CD4-positive, CD25-positive, alpha-beta regulatory T cell (primary cell): ENCODE measurements at regions not wholly inside any gene's neighbourhood (a gene's known extent, or its start where the extent isn't known, plus 50 kb on each side); places are given as distances from the start of the nearest gene placed in this dataset.

ENCODE experiments used
- ATAC-seq, 2 donors: fragments of 150-1000 bp; cut with Tn5 transposase; one replicate each; pipeline ENCODE4 v1.10.0; 2021; ENCODE audit warnings: low read depth in 2 of 2, moderate number of reproducible peaks in 2 of 2, moderate library complexity in 1 of 2
- DNase-seq, 3 donors: peaks; one replicate each; pipeline versions ENCODE4 v3.0.0 to v3.0.0-alpha.2; 2012 to 2022; ENCODE audit warnings: mixed read lengths in 1 of 3
- H3K27ac ChIP-seq: one replicate; pipeline ENCODE4 v1.7.0; 2013; ENCODE audit warnings: mild to moderate bottlenecking, low read length; ENCODE audit not compliant: insufficient read depth, poor library complexity, severe bottlenecking
- H3K27me3 ChIP-seq: one replicate; pipeline ENCODE4 v1.7.0; 2013; ENCODE audit warnings: low read length; ENCODE audit not compliant: control insufficient read depth, insufficient read depth
- H3K36me3 ChIP-seq: one replicate; pipeline ENCODE4 v1.7.0; 2013; ENCODE audit warnings: mild to moderate bottlenecking, low read length, moderate library complexity; ENCODE audit not compliant: control insufficient read depth, insufficient read depth
- H3K4me1 ChIP-seq: 2 replicates; pipeline ENCODE4 v1.7.0; 2013; ENCODE audit warnings: mild to moderate bottlenecking, low read length; ENCODE audit not compliant: insufficient read depth, control insufficient read depth, poor library complexity, severe bottlenecking
- H3K4me3 ChIP-seq: one replicate; pipeline ENCODE4 v1.7.0; 2013; ENCODE audit warnings: low read depth, mild to moderate bottlenecking, low read length, moderate library complexity
- H3K9me3 ChIP-seq, 2 experiments: 1 replicate in 1 of 2; 2 replicates in 1 of 2; pipeline ENCODE4 v1.7.0; 2013; ENCODE audit warnings: low read length in 2 of 2, mild to moderate bottlenecking in 1 of 2, moderate library complexity in 1 of 2; ENCODE audit not compliant: control insufficient read depth in 2 of 2
- H3K27ac Mint-ChIP-seq, 3 donors: one replicate each; pipeline ENCODE4 v1.8.0; 2020 to 2022; ENCODE audit warnings: mild to moderate bottlenecking in 3 of 3, mixed read lengths in 3 of 3, moderate library complexity in 2 of 3
- H3K27me3 Mint-ChIP-seq: one replicate; pipeline ENCODE4 v1.8.0; 2022; ENCODE audit warnings: mild to moderate bottlenecking, mixed read lengths
- H3K36me3 Mint-ChIP-seq: one replicate; pipeline ENCODE4 v1.8.0; 2020; ENCODE audit warnings: mixed read lengths
- H3K4me1 Mint-ChIP-seq, 4 donors: one replicate each; pipeline ENCODE4 v1.8.0; 2020 to 2022; ENCODE audit warnings: mixed read lengths in 4 of 4, mild to moderate bottlenecking in 1 of 4
- H3K4me3 Mint-ChIP-seq, 4 donors: one replicate each; pipeline ENCODE4 v1.8.0; 2020 to 2022; ENCODE audit warnings: mild to moderate bottlenecking in 4 of 4, mixed read lengths in 4 of 4, moderate library complexity in 3 of 4
- H3K9me3 Mint-ChIP-seq, 7 donors: one replicate each; pipeline ENCODE4 v1.8.0; 2020 to 2022; ENCODE audit warnings: mixed read lengths in 7 of 7, mild to moderate bottlenecking in 3 of 7, moderate library complexity in 2 of 7

- Histone ChIP-seq H3K27ac (no peak overlapping the region), H3K4me1 (no peaks in the 10 kb centered on the region), H3K9me3 (peaks cover 3 to 9% of the 10 kb centered on the region in 2 experiments), H3K4me3 (no peak overlapping the region), H3K36me3 (no peaks in the 10 kb centered on the region), H3K27me3 (no peaks in the 10 kb centered on the region)
- ATAC-seq (no peak), DNase-seq (no peak)
- peaks cover 9 to 24% (median 15%) of the 10 kb centered on the region in 7 donors for H3K9me3 Mint-ChIP-seq
- no peak overlapping the region for H3K4me3 Mint-ChIP-seq
- no peaks in the 10 kb centered on the region for H3K27me3 Mint-ChIP-seq
- H3K27ac Mint-ChIP-seq, result no peak overlapping the region
- no peaks in the 10 kb centered on the region for H3K36me3 Mint-ChIP-seq
- H3K4me1 Mint-ChIP-seq, result peaks cover 0 to 11% (median 6%) of the 10 kb centered on the region in 4 donors
These were observed 180.9 kb downstream of the SMIM20 start for GRCh38 chr4:26094911-26095310.

- Mint-ChIP-seq H3K27me3 (no peaks in the 10 kb centered on the region), H3K9me3 (peaks cover 0 to 21% (median 9%) of the 10 kb centered on the region in 7 donors), H3K27ac (no peak overlapping the region), H3K4me1 (no peaks in the 10 kb centered on the region), H3K4me3 (no peak overlapping the region), H3K36me3 (no peaks in the 10 kb centered on the region)
- Histone ChIP-seq H3K36me3 (no peaks in the 10 kb centered on the region), H3K4me3 (no peak overlapping the region), H3K9me3 (no peaks in the 10 kb centered on the region), H3K27ac (no peak overlapping the region), H3K4me1 (no peaks in the 10 kb centered on the region), H3K27me3 (no peaks in the 10 kb centered on the region)
- ATAC-seq, result no peak
- no peak for DNase-seq
These were observed 185.9 kb downstream of the SMIM20 start for GRCh38 chr4:26099967-26100366.

DNA sequence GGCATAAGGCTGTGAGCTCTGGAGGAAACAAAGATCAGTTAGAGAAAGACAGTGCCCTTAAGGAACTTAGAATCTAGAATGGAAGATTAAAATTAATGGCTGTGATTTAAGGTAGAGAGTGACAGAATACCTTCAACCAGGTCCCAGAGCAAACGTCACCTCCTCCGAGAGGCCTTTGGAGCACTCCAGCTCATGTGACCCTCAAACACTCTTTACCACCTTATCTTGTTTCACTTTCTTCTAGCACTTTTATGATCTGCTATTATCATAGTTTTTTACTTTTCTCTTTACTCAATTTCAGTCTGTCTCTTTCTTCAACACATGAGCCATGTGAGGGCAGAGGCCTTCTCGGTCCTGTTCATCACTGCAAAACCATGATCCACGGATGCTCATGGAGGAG, 187.0 kb downstream of the SMIM20 start:
- Histone ChIP-seq H3K36me3 (no peaks in the 10 kb centered on the region), H3K27me3 (no peaks in the 10 kb centered on the region), H3K4me1 (no peaks in the 10 kb centered on the region), H3K27ac (no peak overlapping the region), H3K4me3 (no peak overlapping the region), H3K9me3 (no peaks in the 10 kb centered on the region)
- Mint-ChIP-seq H3K9me3 (peaks cover 0 to 21% (median 9%) of the 10 kb centered on the region in 7 donors), H3K4me1 (no peaks in the 10 kb centered on the region), H3K4me3 (no peak overlapping the region), H3K27ac (no peak overlapping the region), H3K27me3 (no peaks in the 10 kb centered on the region), H3K36me3 (no peaks in the 10 kb centered on the region)
- no peak for ATAC-seq
- no peak for DNase-seq

DNA sequence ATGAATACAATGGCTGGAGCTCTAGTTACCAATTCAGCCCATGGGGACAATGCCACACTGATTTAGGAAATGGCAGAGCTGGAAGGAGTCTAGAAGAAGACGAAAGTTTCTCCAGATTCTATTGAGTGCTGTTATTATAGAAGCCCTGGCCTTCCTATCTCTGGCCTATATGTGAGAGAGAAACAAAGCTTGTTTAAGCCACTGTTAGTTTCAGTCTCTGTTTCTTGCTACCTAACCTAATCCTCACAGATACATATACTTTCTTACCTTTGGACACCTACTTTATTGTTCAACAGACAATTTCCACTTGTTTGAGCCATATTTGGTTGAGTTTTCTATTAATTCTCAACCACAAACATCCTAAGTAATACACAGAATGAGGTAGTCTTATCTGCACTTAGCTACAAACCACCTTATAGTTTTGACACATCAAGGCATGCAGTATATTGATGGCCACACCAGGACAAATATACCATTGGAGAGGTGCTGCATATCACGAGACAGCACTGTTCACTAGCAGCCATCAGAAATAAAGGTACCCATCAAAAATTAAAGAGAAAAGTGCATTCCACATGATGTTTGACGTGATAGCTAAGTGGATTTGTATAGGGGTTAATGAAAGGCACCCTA, 190.2 kb downstream of the SMIM20 start:
- Histone ChIP-seq H3K4me3 (no peak overlapping the region), H3K4me1 (no peaks in the 10 kb centered on the region), H3K27ac (no peak overlapping the region), H3K27me3 (no peaks in the 10 kb centered on the region), H3K9me3 (no peaks in the 10 kb centered on the region), H3K36me3 (no peaks in the 10 kb centered on the region)
- H3K27me3 Mint-ChIP-seq, result no peaks in the 10 kb centered on the region
- no peaks in the 10 kb centered on the region for H3K4me1 Mint-ChIP-seq
- peaks cover 0 to 11% (median 1%) of the 10 kb centered on the region in 7 donors for H3K9me3 Mint-ChIP-seq
- no peaks in the 10 kb centered on the region for H3K36me3 Mint-ChIP-seq
- DNase-seq, result peak in 1 of 3 donors; percentile 7
- no peak overlapping the region for H3K27ac Mint-ChIP-seq
- no peak for ATAC-seq
- no peak overlapping the region for H3K4me3 Mint-ChIP-seq

DNA sequence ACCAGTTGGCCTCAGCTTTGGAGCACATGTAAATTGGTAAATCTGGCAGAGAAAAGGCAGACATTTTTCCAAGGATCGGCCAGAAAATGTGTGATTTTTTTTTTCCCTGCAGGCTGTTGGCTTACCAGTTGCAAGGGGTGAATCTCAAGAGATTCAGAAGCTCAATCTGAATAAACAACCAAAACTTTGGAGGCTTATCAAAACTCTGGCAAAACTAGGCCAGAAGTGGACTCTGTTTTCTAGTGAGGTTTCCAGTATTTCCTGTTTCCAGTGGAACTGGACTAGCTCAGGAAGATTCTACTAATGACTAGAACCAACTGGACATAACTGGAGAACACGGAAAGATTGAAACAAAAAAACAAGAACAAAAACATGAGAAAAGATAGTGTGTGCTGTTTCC, 191.3 kb downstream of the SMIM20 start:
- H3K36me3 Mint-ChIP-seq, result no peaks in the 10 kb centered on the region
- H3K4me1 Mint-ChIP-seq, result no peaks in the 10 kb centered on the region
- H3K9me3 Mint-ChIP-seq, result peaks cover 0 to 2% (median 0%) of the 10 kb centered on the region in 7 donors
- H3K27ac ChIP-seq, result no peak overlapping the region
- H3K27me3 ChIP-seq, result no peaks in the 10 kb centered on the region
- H3K4me3 Mint-ChIP-seq, result no peak overlapping the region
- no peaks in the 10 kb centered on the region for H3K4me1 ChIP-seq
- DNase-seq, result no peak
- no peaks in the 10 kb centered on the region for H3K27me3 Mint-ChIP-seq
- no peak overlapping the region for H3K4me3 ChIP-seq
- no peak overlapping the region for H3K27ac Mint-ChIP-seq
- no peak for ATAC-seq
- no peaks in the 10 kb centered on the region for H3K9me3 ChIP-seq
- no peaks in the 10 kb centered on the region for H3K36me3 ChIP-seq

DNA sequence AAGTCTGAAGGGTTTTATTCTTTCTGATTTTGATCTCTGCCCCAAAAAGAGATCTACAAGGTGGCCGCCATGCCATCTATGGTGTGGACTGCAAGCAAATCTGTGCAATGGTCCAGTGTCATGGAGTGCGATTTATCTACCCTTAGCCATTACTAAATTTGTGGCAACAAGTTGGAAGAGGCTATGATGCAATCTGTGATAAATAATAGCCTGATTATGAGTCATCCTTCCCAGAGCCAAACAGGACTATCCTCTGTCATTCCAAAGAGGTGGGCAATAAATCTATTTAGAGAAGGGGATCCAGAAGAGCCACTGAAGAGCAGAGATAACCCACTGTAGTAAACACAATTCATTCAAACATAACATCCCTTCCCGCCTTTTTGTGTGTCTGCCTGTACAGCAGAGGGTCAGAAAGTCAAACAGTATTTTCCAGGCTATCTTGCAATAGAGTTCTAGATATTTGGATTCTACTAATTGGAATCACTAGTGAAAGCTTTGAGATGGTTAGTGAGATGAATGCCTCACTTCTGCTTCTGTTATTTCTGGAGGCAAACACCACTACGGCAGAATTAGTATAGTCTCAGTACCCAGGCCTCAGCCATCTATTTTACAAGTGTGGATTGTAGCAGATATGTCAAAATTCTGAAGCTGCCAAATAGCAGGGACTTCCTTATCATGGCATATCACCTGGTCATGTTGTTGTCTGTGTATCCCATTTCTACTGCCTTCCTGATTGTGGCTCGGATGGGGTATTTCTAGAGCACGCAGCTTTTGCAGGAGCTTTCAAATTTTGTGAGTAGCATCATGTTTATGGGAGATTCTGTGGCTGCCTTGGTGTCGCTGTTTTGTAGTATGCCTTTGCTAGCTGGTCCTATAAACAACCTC, 192.0 kb downstream of the SMIM20 start:
- ATAC-seq, result no peak
- no peak for DNase-seq
- no peak overlapping the region for H3K4me3 ChIP-seq
- no peaks in the 10 kb centered on the region for H3K4me1 ChIP-seq
- no peaks in the 10 kb centered on the region for H3K36me3 ChIP-seq
- no peaks in the 10 kb centered on the region for H3K27me3 ChIP-seq
- H3K36me3 Mint-ChIP-seq, result no peaks in the 10 kb centered on the region
- H3K4me3 Mint-ChIP-seq, result no peak overlapping the region
- peaks cover 0 to 2% (median 0%) of the 10 kb centered on the region in 7 donors for H3K9me3 Mint-ChIP-seq
- no peaks in the 10 kb centered on the region for H3K27me3 Mint-ChIP-seq
- no peak overlapping the region for H3K27ac Mint-ChIP-seq
- H3K4me1 Mint-ChIP-seq, result no peaks in the 10 kb centered on the region
- H3K9me3 ChIP-seq, result peaks cover 0 to under 1% of the 10 kb centered on the region in 2 experiments
- H3K27ac ChIP-seq, result no peak overlapping the region

DNA sequence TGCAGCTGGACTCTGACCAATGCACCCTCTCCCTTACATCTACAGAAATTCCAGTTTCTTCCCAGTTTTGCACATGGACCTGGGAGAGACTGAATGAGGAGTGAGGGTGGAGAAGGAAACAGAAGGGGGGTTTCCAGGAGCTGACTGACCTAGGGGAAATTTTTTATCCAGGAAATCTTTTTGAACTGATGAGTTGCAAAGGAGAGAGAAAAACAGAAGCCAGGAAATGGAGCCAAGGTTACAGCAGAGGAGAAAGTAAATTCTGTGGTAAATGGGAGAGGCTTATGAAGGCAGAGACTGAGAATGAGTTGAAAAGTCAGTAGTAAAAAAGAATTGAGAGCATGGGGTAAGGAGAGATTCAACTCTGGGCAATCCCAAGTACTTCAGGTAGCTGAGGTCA, 192.8 kb downstream of the SMIM20 start:
- ATAC-seq (no peak), DNase-seq (no peak)
- Histone ChIP-seq H3K4me3 (no peak overlapping the region), H3K9me3 (peaks cover 0 to 5% of the 10 kb centered on the region in 2 experiments), H3K4me1 (no peaks in the 10 kb centered on the region), H3K27me3 (no peaks in the 10 kb centered on the region), H3K27ac (no peak overlapping the region), H3K36me3 (no peaks in the 10 kb centered on the region)
- Mint-ChIP-seq H3K27ac (no peak overlapping the region), H3K9me3 (peaks cover 0 to 4% (median 1%) of the 10 kb centered on the region in 7 donors), H3K36me3 (no peaks in the 10 kb centered on the region), H3K4me1 (no peaks in the 10 kb centered on the region), H3K27me3 (no peaks in the 10 kb centered on the region), H3K4me3 (no peak overlapping the region)
